ENCODE measurements at regions not wholly inside any gene's neighbourhood (a gene's known extent, or its start where the extent isn't known, plus 50 kb on each side); places are given as distances from the start of the nearest gene placed in this dataset.
"Not testable (repeated sequence)": the region's sequence is repeated elsewhere in the genome, so short reads cannot be mapped to it uniquely, and the experiment has no call there.

GRCh38 chr12:131269551-131269950 is 315.8 kb downstream of the ADGRD1 start:
- Histone ChIP-seq H3K4me1 (ENCODE audit: control insufficient read depth, insufficient read depth, low read length, unreplicated experiment) (no peaks in the 10 kb centered on the region), H3K27me3 (ENCODE audit: insufficient read depth, low read length) (no peaks in the 10 kb centered on the region), H3K36me3 (ENCODE audit: insufficient read depth, low read length) (no peaks in the 10 kb centered on the region), H2AFZ (ENCODE audit: low read length, unreplicated experiment) (no peak overlapping the region), H3K27ac (ENCODE audit: low read depth, low read length) (no peak overlapping the region), H3K4me3 (ENCODE audit: low read depth, low read length) (no peak overlapping the region), H3K79me2 (ENCODE audit: control insufficient read depth, insufficient read depth, low read length, unreplicated experiment) (no peaks in the 10 kb centered on the region)

DNA sequence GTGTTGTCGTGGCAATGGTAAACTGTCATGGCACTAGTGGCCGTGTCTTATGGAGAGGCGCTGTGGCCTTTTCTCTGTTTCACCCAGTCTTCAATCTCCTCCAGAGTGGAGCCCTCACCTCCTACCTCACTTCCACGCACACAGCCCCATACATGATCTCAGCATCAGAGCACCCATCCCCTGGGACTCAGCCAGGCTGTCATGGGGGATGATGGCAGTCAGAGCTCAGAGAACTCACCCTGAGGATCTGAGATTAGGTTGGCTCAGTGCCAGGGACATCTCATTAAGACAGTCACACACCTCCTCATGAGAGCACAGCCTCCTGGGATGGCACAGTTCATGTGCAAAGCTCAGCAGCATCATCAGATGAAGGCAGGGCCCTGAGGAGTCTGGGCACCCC is 316.3 kb downstream of the ADGRD1 start:
- not testable (repeated sequence) for H2AFZ ChIP-seq (ENCODE audit: low read length, unreplicated experiment); H3K4me1 ChIP-seq (ENCODE audit: control insufficient read depth, insufficient read depth, low read length, unreplicated experiment); H3K79me2 ChIP-seq (ENCODE audit: control insufficient read depth, insufficient read depth, low read length, unreplicated experiment); H3K4me3 ChIP-seq (ENCODE audit: low read depth, low read length); H3K27me3 ChIP-seq (ENCODE audit: insufficient read depth, low read length); H3K27ac ChIP-seq (ENCODE audit: low read depth, low read length); H3K36me3 ChIP-seq (ENCODE audit: insufficient read depth, low read length)

DNA sequence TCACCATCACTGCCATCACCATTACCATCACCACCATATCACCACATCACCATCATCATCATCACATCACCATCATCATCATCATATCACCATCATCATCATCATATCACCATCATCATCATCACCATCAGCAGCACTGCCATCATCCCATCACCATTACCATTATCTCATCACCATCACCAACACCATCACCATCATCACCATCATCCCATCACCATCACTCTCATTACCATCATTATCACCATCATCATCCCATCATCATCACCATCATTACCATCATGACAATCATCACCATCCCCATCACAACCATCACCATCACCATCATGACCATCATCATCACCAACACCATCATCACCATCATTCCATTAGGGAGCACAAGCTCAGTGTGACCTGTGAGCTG is 318.0 kb downstream of the ADGRD1 start:
- Histone ChIP-seq H3K36me3 (ENCODE audit: insufficient read depth, low read length) (no peaks in the 10 kb centered on the region), H3K27ac (ENCODE audit: low read depth, low read length) (no peak overlapping the region), H3K4me3 (ENCODE audit: low read depth, low read length) (no peak overlapping the region), H3K27me3 (ENCODE audit: insufficient read depth, low read length) (no peaks in the 10 kb centered on the region), H2AFZ (ENCODE audit: low read length, unreplicated experiment) (no peak overlapping the region), H3K79me2 (ENCODE audit: control insufficient read depth, insufficient read depth, low read length, unreplicated experiment) (no peaks in the 10 kb centered on the region), H3K4me1 (ENCODE audit: control insufficient read depth, insufficient read depth, low read length, unreplicated experiment) (no peaks in the 10 kb centered on the region)

DNA sequence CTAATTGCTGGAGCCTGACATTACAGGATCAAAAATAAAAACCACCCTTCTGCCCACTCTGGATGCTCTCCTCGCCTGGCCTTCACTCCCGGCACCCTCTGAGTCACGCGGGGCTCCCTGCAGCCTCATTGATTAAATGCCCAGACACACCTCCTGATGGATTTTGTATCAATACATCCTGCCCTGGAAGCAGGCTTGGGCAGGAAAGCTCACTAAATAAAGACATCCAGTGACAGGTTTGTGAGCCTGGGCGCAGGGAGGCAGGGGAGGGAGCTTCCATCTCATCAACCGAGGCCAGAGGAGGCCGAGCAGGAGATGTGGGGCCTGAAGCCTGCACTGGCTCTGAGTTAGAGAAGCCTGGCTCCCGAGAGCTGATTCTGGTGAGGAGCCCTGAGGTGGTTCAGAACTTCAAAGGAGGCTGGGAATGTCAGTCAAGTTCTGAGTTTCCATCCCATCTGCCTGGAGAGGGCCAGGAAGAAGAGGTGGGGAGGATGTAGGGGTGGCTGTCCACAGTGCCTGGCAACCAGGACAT is 318.6 kb downstream of the ADGRD1 start:
- not testable (repeated sequence) for H3K27ac ChIP-seq (ENCODE audit: low read depth, low read length); H3K4me3 ChIP-seq (ENCODE audit: low read depth, low read length); H2AFZ ChIP-seq (ENCODE audit: low read length, unreplicated experiment)

DNA sequence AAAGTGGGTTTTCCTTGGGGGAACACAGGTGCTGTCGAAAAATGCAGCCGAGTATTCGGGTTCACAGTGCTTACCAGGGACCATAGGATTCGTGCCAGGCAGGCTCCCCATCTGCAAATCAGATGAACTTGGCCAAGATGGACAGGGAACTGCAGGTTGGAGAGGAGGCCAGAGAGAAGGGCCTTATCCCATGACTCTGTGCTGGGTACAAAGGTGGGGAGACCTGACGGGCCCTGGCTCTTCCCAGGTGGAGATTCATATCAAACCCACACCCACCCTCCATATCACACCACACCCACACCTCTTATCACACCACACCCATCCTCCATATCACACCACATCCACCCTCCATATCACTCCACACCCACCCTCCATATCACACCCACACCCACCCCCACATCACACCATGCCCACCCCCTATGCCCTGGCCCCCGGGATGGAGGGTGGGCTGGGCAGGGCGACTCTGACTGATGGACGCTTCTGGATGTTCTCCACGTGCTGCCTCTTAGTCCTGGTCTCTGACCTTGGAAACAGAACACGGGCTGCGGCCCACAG is 319.7 kb downstream of the ADGRD1 start:
- no peak overlapping the region for H3K27ac ChIP-seq (ENCODE audit: low read depth, low read length)
- no peaks in the 10 kb centered on the region for H3K36me3 ChIP-seq (ENCODE audit: insufficient read depth, low read length)
- no peak overlapping the region for H3K4me3 ChIP-seq (ENCODE audit: low read depth, low read length)
- no peak overlapping the region for H2AFZ ChIP-seq (ENCODE audit: low read length, unreplicated experiment)
- H3K27me3 ChIP-seq (ENCODE audit: insufficient read depth, low read length): no peaks in the 10 kb centered on the region
- H3K4me1 ChIP-seq (ENCODE audit: control insufficient read depth, insufficient read depth, low read length, unreplicated experiment): no peaks in the 10 kb centered on the region
- H3K79me2 ChIP-seq (ENCODE audit: control insufficient read depth, insufficient read depth, low read length, unreplicated experiment): no peaks in the 10 kb centered on the region

More for the DNA sequence above, 318.6 kb downstream of the ADGRD1 start:
- not testable (repeated sequence) for H3K27me3 ChIP-seq (ENCODE audit: insufficient read depth, low read length); H3K36me3 ChIP-seq (ENCODE audit: insufficient read depth, low read length); H3K4me1 ChIP-seq (ENCODE audit: control insufficient read depth, insufficient read depth, low read length, unreplicated experiment); H3K79me2 ChIP-seq (ENCODE audit: control insufficient read depth, insufficient read depth, low read length, unreplicated experiment)

DNA sequence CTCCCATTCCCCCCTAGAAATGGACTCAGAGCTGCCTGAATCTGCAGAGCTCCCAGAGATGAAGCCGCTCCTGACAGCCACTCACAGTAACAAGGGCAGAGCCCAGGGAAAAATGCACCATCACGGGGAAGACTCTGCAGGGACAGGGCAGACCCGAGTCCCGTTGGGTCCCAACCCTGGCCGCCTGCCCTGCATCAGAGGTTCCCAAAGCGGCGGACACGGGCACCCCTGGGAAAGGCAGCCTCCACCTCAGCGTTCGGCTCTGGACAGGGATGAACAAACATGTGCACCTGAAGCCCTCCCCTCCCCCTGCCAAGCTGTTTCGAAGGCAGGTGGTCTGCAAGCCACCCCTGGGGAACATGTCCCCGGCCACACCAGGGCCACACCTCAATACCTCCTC is 320.4 kb downstream of the ADGRD1 start:
- Histone ChIP-seq H3K79me2 (ENCODE audit: control insufficient read depth, insufficient read depth, low read length, unreplicated experiment) (no peaks in the 10 kb centered on the region), H3K27me3 (ENCODE audit: insufficient read depth, low read length) (no peaks in the 10 kb centered on the region), H2AFZ (ENCODE audit: low read length, unreplicated experiment) (no peak overlapping the region), H3K27ac (ENCODE audit: low read depth, low read length) (no peak overlapping the region), H3K36me3 (ENCODE audit: insufficient read depth, low read length) (no peaks in the 10 kb centered on the region), H3K4me1 (ENCODE audit: control insufficient read depth, insufficient read depth, low read length, unreplicated experiment) (no peaks in the 10 kb centered on the region), H3K4me3 (ENCODE audit: low read depth, low read length) (no peak overlapping the region)

GRCh38 chr12:131274906-131275305 is 321.2 kb downstream of the ADGRD1 start:
- no peak overlapping the region for H3K27ac ChIP-seq (ENCODE audit: low read depth, low read length)
- H3K4me3 ChIP-seq (ENCODE audit: low read depth, low read length): no peak overlapping the region
- no peaks in the 10 kb centered on the region for H3K27me3 ChIP-seq (ENCODE audit: insufficient read depth, low read length)
- H2AFZ ChIP-seq (ENCODE audit: low read length, unreplicated experiment): no peak overlapping the region
- H3K79me2 ChIP-seq (ENCODE audit: control insufficient read depth, insufficient read depth, low read length, unreplicated experiment): no peaks in the 10 kb centered on the region
- H3K36me3 ChIP-seq (ENCODE audit: insufficient read depth, low read length): no peaks in the 10 kb centered on the region
- H3K4me1 ChIP-seq (ENCODE audit: control insufficient read depth, insufficient read depth, low read length, unreplicated experiment): no peaks in the 10 kb centered on the region

DNA sequence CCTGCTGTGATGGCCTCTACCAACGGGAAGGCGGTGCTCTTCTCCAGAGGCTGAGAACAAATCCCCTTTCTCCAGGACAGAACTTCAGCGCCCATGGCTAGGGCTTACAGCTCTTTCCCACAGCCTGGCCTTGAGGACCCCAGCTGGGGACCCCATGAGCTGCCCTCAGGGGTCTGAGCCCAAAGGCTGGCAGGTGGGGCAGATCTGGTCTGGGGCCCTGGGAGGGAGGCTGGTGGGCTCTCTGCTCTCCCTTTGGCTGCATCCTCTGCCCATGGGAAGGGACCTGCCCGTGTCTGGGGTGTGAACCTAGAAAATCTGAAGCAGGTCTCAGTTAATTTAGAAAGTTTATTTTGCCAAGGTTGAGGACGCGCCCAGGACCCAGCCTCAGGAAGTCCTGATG is 322.1 kb downstream of the ADGRD1 start:
- H3K36me3 ChIP-seq (ENCODE audit: insufficient read depth, low read length): no peaks in the 10 kb centered on the region
- H3K27me3 ChIP-seq (ENCODE audit: insufficient read depth, low read length): no peaks in the 10 kb centered on the region

DNA sequence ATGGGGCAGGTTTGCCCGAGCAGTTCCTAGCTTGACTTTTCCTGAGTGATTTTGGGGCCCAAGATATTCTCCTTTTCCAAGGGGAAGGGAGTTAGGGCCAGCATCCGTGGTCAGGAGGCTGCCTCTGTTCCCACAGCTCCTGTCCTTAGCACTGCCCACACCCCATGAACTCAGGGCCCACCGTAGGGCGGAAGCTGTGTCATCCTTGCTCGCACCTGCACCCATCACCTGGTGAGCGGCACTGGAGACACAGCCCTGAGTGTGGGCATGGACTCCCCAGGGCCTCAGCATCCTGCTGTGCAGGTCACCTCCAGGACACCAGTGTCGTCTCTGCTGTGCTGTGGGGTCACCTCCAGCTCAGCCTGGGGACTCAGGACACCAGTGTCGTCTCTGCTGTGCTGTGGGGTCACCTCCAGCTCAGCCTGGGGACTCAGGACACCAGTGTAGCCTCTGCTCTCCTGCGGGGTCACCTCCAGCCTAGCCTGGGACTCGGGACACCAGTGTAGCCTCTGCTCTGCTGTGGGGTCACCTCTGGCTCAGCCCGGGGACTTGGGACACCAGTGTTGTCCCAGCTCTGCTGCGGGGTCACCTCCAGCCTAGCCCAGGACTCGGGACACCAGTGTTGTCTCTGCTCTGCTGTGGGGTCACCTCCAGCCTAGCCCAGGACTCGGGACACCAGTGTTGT is 322.9 kb downstream of the ADGRD1 start:
- H3K36me3 ChIP-seq (ENCODE audit: insufficient read depth, low read length): no peaks in the 10 kb centered on the region
- H3K79me2 ChIP-seq (ENCODE audit: control insufficient read depth, insufficient read depth, low read length, unreplicated experiment): no peaks in the 10 kb centered on the region
- no peak overlapping the region for H3K27ac ChIP-seq (ENCODE audit: low read depth, low read length)
- no peaks in the 10 kb centered on the region for H3K4me1 ChIP-seq (ENCODE audit: control insufficient read depth, insufficient read depth, low read length, unreplicated experiment)
- H2AFZ ChIP-seq (ENCODE audit: low read length, unreplicated experiment): no peak overlapping the region
- no peaks in the 10 kb centered on the region for H3K27me3 ChIP-seq (ENCODE audit: insufficient read depth, low read length)
- no peak overlapping the region for H3K4me3 ChIP-seq (ENCODE audit: low read depth, low read length)

More for the DNA sequence above, 322.1 kb downstream of the ADGRD1 start:
- H2AFZ ChIP-seq (ENCODE audit: low read length, unreplicated experiment): no peak overlapping the region
- no peaks in the 10 kb centered on the region for H3K4me1 ChIP-seq (ENCODE audit: control insufficient read depth, insufficient read depth, low read length, unreplicated experiment)
- no peaks in the 10 kb centered on the region for H3K79me2 ChIP-seq (ENCODE audit: control insufficient read depth, insufficient read depth, low read length, unreplicated experiment)
- no peak overlapping the region for H3K4me3 ChIP-seq (ENCODE audit: low read depth, low read length)
- H3K27ac ChIP-seq (ENCODE audit: low read depth, low read length): no peak overlapping the region

GRCh38 chr12:131277186-131278091 is 323.7 kb downstream of the ADGRD1 start:
- not testable (repeated sequence) for H3K27ac ChIP-seq (ENCODE audit: low read depth, low read length); H2AFZ ChIP-seq (ENCODE audit: low read length, unreplicated experiment); H3K27me3 ChIP-seq (ENCODE audit: insufficient read depth, low read length); H3K36me3 ChIP-seq (ENCODE audit: insufficient read depth, low read length); H3K4me3 ChIP-seq (ENCODE audit: low read depth, low read length); H3K79me2 ChIP-seq (ENCODE audit: control insufficient read depth, insufficient read depth, low read length, unreplicated experiment); H3K4me1 ChIP-seq (ENCODE audit: control insufficient read depth, insufficient read depth, low read length, unreplicated experiment)

Data from ACC112 (cell line).